Loucy (cell line): ENCODE measurements at regions not wholly inside any gene's neighbourhood (a gene's known extent, or its start where the extent isn't known, plus 50 kb on each side); places are given as distances from the start of the nearest gene placed in this dataset.

Experiments
- H2AFZ ChIP-seq: fragments of 200-600 bp; sonication (generic); 2 replicates; pipeline ENCODE4 v1.6.0; 2016; ENCODE audit warnings: antibody characterized with exemption, mild to moderate bottlenecking, low read length, moderate library complexity
- H3F3A ChIP-seq: fragments of 200-600 bp; 2 replicates; pipeline ENCODE4 v1.6.0; 2016; ENCODE audit warnings: antibody characterized with exemption, low read depth, mild to moderate bottlenecking
- H3K27me3 ChIP-seq: fragments of 200-600 bp; sonication (generic); 2 replicates; pipeline ENCODE4 v1.6.1; 2014; ENCODE audit warnings: low read length, mild to moderate bottlenecking; ENCODE audit not compliant: insufficient read depth, poor library complexity, severe bottlenecking
- H3K36me3 ChIP-seq: fragments of 200-600 bp; sonication (generic); 2 replicates; pipeline ENCODE4 v1.6.1; 2016; ENCODE audit warnings: low read length; ENCODE audit not compliant: insufficient read depth
- H3K4me1 ChIP-seq: fragments of 200-600 bp; sonication (generic); 2 replicates; pipeline ENCODE4 v1.5.1; 2014; ENCODE audit warnings: low read length, mild to moderate bottlenecking; ENCODE audit not compliant: insufficient read depth, poor library complexity, severe bottlenecking
- H3K4me2 ChIP-seq: fragments of 200-600 bp; sonication (generic); 2 replicates; pipeline ENCODE4 v1.6.0; 2014; ENCODE audit warnings: antibody characterized with exemption, low read length, low read depth, mild to moderate bottlenecking; ENCODE audit not compliant: poor library complexity, severe bottlenecking
- H3K4me3 ChIP-seq: fragments of 200-600 bp; sonication (generic); 2 replicates; pipeline ENCODE4 v1.5.1; 2014; ENCODE audit warnings: low read length, mild to moderate bottlenecking, mixed read lengths; ENCODE audit not compliant: poor library complexity, severe bottlenecking
- H3K79me2 ChIP-seq: fragments of 200-600 bp; sonication (generic); 2 replicates; pipeline ENCODE4 v1.6.1; 2014; ENCODE audit warnings: low read length; ENCODE audit not compliant: insufficient read depth
- H3K9ac ChIP-seq: fragments of 200-600 bp; sonication (generic); 2 replicates; pipeline ENCODE4 v1.6.0; 2014; ENCODE audit warnings: mild to moderate bottlenecking, low read depth, low read length, moderate library complexity; ENCODE audit not compliant: poor library complexity, severe bottlenecking
- H3K9me2 ChIP-seq: fragments of 200-600 bp; sonication (generic); replicated peaks from 2 replicates; pipeline ENCODE4 v1.6.1; 2016; ENCODE audit warnings: low read depth, low read length, mixed read lengths
- H3K9me3 ChIP-seq: fragments of 200-600 bp; sonication (generic); 2 replicates; pipeline ENCODE4 v1.6.1; 2014; ENCODE audit warnings: mild to moderate bottlenecking, antibody characterized with exemption, low read length, low read depth; ENCODE audit not compliant: insufficient read depth
- H4K20me1 ChIP-seq: fragments of 200-600 bp; sonication (generic); 2 replicates; pipeline ENCODE4 v1.6.0; 2014; ENCODE audit warnings: antibody characterized with exemption, low read length, mild to moderate bottlenecking; ENCODE audit not compliant: insufficient read depth, poor library complexity, severe bottlenecking
- CTCF ChIP-seq: fragments of 200-600 bp; sonication (generic); conservative IDR thresholded peaks from 2 replicates; pipeline ENCODE4 v1.5.1; 2014; ENCODE audit warnings: mild to moderate bottlenecking, antibody characterized with exemption, low read length
- EZH2phosphoT487 ChIP-seq: fragments of 200-600 bp; IDR thresholded peaks from 2 replicates; pipeline ENCODE4 v1.6.1; 2018; ENCODE audit warnings: antibody characterized with exemption, mild to moderate bottlenecking, moderate library complexity, borderline replicate concordance

GRCh38 chr5:110161162-110161561 lies 471.4 kb downstream of the MAN2A1 start:
- H3K36me3 ChIP-seq: no peaks in the 10 kb centered on the region
- no peaks in the 10 kb centered on the region for H4K20me1 ChIP-seq
- no peak overlapping the region for H2AFZ ChIP-seq
- H3K9ac ChIP-seq: no peak overlapping the region
- TF ChIP-seq CTCF (no peak), EZH2phosphoT487 (no peak)
- H3K4me1 ChIP-seq: no peaks in the 10 kb centered on the region
- no peaks in the 10 kb centered on the region for H3K27me3 ChIP-seq
- H3K4me3 ChIP-seq: no peak overlapping the region
- no peaks in the 10 kb centered on the region for H3K9me2 ChIP-seq
- no peak overlapping the region for H3K4me2 ChIP-seq
- H3F3A ChIP-seq: no peaks in the 10 kb centered on the region
- no peaks in the 10 kb centered on the region for H3K79me2 ChIP-seq
- no peaks in the 10 kb centered on the region for H3K9me3 ChIP-seq

- Histone ChIP-seq H3K4me3 (no peak overlapping the region), H4K20me1 (no peaks in the 10 kb centered on the region), H3K4me2 (no peak overlapping the region), H3K9me2 (no peaks in the 10 kb centered on the region), H3K9me3 (no peaks in the 10 kb centered on the region), H3K9ac (no peak overlapping the region), H3K4me1 (no peaks in the 10 kb centered on the region), H3K79me2 (no peaks in the 10 kb centered on the region), H2AFZ (no peak overlapping the region), H3K36me3 (no peaks in the 10 kb centered on the region), H3F3A (no peaks in the 10 kb centered on the region), H3K27me3 (no peaks in the 10 kb centered on the region)
- TF ChIP-seq CTCF (no peak), EZH2phosphoT487 (no peak)
Observed at GRCh38 chr5:110165366-110165765, 475.6 kb downstream of the MAN2A1 start.

- Histone ChIP-seq H2AFZ (no peak overlapping the region), H3K9ac (no peak overlapping the region), H3K4me1 (no peaks in the 10 kb centered on the region), H4K20me1 (no peaks in the 10 kb centered on the region), H3K36me3 (no peaks in the 10 kb centered on the region), H3K9me2 (no peaks in the 10 kb centered on the region), H3F3A (no peaks in the 10 kb centered on the region), H3K4me3 (no peak overlapping the region), H3K27me3 (no peaks in the 10 kb centered on the region), H3K79me2 (no peaks in the 10 kb centered on the region), H3K9me3 (no peaks in the 10 kb centered on the region), H3K4me2 (no peak overlapping the region)
- TF ChIP-seq CTCF: no peak
- no peak for TF ChIP-seq EZH2phosphoT487
Observed at GRCh38 chr5:110167384-110167783, 477.7 kb downstream of the MAN2A1 start.
